ENCODE measurements at regions not wholly inside any gene's neighbourhood (a gene's known extent, or its start where the extent isn't known, plus 50 kb on each side); places are given as distances from the start of the nearest gene placed in this dataset.
A peak's percentile ranks its signal among the peaks of the same experiment; 100 is the strongest.

- no peak for DNase-seq (ENCODE audit: low read depth)
- no peak overlapping the region for H3K4me3 ChIP-seq (ENCODE audit: control insufficient read depth, low read depth, low read length)
- TF ChIP-seq, protein P1, sequence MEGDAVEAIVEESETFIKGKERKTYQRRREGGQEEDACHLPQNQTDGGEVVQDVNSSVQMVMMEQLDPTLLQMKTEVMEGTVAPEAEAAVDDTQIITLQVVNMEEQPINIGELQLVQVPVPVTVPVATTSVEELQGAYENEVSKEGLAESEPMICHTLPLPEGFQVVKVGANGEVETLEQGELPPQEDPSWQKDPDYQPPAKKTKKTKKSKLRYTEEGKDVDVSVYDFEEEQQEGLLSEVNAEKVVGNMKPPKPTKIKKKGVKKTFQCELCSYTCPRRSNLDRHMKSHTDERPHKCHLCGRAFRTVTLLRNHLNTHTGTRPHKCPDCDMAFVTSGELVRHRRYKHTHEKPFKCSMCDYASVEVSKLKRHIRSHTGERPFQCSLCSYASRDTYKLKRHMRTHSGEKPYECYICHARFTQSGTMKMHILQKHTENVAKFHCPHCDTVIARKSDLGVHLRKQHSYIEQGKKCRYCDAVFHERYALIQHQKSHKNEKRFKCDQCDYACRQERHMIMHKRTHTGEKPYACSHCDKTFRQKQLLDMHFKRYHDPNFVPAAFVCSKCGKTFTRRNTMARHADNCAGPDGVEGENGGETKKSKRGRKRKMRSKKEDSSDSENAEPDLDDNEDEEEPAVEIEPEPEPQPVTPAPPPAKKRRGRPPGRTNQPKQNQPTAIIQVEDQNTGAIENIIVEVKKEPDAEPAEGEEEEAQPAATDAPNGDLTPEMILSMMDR (IDR thresholded peaks at IDR 0.05; ENCODE audit: control insufficient read depth, insufficient read depth, low read depth, low read length, missing control alignments) = no peak
These were observed 110.4 kb downstream of the SLC30A10 start for GRCh38 chr1:219817914-219818313.

DNA sequence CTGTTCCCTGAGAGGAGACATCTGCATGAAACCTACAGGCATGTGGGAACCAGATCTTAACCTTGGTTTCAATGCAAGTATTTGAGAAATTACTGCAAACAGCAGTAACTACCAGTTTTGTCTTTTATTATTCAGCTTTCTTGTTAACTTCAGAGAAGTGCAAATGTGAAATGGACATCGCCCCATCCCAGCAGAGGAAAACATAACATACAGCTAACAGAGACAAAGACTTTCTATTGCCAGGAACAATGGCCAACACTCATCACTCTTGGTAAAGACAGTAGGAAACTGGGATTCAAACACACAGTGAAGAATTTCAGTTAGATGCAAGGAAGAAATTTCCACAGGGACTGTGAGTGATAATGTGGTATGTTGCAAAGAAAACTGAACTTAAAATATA lies 115.1 kb downstream of the SLC30A10 start:
- TF ChIP-seq, protein P1 (IDR thresholded peaks at IDR 0.05; ENCODE audit: control insufficient read depth, insufficient read depth, low read depth, low read length, missing control alignments) = no peak
- H3K4me3 ChIP-seq (ENCODE audit: control insufficient read depth, low read depth, low read length) = no peak overlapping the region
- DNase-seq (ENCODE audit: low read depth) = no peak

DNA sequence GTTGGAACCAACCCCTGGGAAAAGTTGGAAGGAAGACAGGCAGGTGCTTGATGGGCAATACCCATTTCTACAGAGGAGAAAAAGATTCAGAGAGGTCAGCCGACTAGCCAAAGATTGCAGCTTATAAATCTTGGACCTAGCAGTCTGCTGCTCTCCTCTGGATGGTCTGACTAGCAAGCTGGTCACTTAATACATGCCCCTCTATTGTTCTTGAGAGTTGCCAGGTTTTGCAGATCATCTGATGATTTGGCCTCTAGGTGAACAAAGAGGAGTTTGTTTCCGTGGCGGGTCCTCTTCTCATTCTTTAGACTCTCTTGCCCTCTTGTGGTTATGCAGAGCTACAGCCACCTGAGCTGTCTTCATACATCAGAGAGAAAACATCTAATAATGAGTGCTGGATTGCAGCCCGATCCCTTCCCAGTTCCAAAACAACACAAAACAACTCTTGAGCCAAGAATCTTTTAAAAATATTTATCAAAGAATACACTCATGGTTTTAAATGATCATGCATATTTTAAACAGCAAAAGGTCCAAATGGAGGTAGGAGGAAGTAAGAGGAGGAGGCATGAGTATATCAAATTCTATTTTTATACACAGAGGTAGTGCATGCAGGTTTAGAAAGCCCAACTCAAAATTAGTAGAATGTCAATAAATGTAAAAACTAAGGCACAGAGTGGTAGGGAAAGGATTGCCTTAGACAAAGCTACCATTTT lies 115.7 kb downstream of the SLC30A10 start:
- TF ChIP-seq, protein P1 (IDR thresholded peaks at IDR 0.05; ENCODE audit: control insufficient read depth, insufficient read depth, low read depth, low read length, missing control alignments) = peak; percentile 82
- H3K4me3 ChIP-seq (ENCODE audit: control insufficient read depth, low read depth, low read length) = no peak overlapping the region
- peak; percentile 40 for DNase-seq (ENCODE audit: low read depth)

GRCh38 chr1:219812086-219812485 lies 116.3 kb downstream of the SLC30A10 start:
- TF ChIP-seq, protein P1 (IDR thresholded peaks at IDR 0.05; ENCODE audit: control insufficient read depth, insufficient read depth, low read depth, low read length, missing control alignments) = no peak
- no peak overlapping the region for H3K4me3 ChIP-seq (ENCODE audit: control insufficient read depth, low read depth, low read length)
- no peak for DNase-seq (ENCODE audit: low read depth)

- DNase-seq (ENCODE audit: low read depth) = no peak
- TF ChIP-seq, protein P1 (IDR thresholded peaks at IDR 0.05; ENCODE audit: control insufficient read depth, insufficient read depth, low read depth, low read length, missing control alignments) = no peak
These were observed 117.9 kb downstream of the SLC30A10 start for GRCh38 chr1:219810451-219810850.

GRCh38 chr1:219808790-219809189 lies 119.6 kb downstream of the SLC30A10 start:
- TF ChIP-seq, protein P1 (IDR thresholded peaks at IDR 0.05; ENCODE audit: control insufficient read depth, insufficient read depth, low read depth, low read length, missing control alignments) = no peak
- no peak for DNase-seq (ENCODE audit: low read depth)
- H3K4me3 ChIP-seq (ENCODE audit: control insufficient read depth, low read depth, low read length) = no peak overlapping the region

More at GRCh38 chr1:219810451-219810850, 117.9 kb downstream of the SLC30A10 start:
- no peak overlapping the region for H3K4me3 ChIP-seq (ENCODE audit: control insufficient read depth, low read depth, low read length)

Data from AG09309 (cell line).